RPMI7951 (cell line): ENCODE measurements at regions not wholly inside any gene's neighbourhood (a gene's known extent, or its start where the extent isn't known, plus 50 kb on each side); places are given as distances from the start of the nearest gene placed in this dataset.
A peak's percentile ranks its signal among the peaks of the same experiment; 100 is the strongest.

Experiments used
- DNase-seq: peaks from one replicate; pipeline ENCODE4 v3.0.0-alpha.2; 2012; ENCODE audit warnings: low read depth

DNA sequence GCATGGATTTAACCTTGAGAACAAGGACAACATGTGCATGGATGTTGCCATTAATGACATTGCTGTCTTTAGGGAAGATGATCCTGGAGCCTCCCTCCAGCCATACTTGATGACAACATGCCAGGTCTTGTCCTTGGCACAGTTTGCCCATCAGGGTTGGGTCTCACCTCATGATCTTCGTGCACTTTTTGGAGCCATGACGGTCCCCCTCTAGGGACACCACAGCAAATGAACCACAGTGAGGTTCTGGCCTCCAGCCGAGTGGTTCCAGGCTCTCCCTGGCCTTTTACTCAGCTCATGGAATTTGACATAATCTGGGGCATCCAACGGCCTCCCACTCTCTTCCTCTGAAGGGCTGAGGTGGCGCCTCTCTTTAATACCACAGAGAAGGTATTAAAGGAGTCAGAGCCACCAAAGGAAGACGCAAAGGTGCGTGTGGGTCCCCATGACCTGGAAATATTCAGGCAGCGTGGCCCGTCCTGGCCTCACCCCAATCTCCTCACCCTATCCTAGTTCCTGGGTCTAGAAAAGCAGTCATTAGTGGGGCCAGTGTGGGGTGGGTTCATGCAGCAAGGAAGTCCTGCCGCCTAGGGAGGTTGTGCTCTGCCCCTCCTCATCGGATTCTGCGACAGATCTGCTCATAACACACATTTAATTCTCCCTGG lies 184.8 kb downstream of the CXCL12 start:
- no peak for DNase-seq

DNA sequence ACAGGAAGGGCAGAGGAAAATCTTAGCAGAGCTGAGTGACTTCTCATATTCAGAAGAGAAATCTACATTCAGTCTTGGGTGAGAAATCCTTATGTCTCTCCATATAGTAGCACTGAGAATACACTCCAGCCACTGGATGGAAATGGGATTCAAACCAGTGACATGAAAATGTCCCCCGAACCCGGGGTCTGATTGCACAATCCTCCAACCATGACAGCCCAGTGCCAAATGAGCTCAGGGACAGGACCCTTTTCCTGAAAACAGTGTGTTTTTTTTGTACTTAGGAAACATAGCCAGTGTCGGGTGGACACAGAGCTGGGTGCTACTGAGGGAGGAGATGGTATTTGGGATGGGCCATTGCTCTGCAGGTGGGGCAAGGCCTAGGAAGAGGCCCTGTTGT lies 185.6 kb downstream of the CXCL12 start:
- DNase-seq = no peak

DNA sequence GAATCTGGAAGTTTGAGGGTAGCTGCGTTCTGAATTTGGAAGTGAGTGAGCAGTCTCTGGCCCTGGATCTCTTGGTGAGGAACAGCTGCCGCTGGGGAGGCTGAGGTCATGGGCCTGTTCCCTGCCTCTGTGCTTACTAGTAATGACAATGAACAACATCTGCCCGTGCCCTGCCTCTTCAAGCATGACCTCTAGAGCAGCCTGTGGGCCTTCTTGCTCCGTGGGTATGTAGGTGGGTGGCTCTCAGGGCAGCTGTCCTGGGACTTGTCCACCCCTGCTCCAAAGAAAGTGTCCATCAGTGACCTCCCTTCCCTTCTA lies 186.2 kb downstream of the CXCL12 start:
- no peak for DNase-seq

DNA sequence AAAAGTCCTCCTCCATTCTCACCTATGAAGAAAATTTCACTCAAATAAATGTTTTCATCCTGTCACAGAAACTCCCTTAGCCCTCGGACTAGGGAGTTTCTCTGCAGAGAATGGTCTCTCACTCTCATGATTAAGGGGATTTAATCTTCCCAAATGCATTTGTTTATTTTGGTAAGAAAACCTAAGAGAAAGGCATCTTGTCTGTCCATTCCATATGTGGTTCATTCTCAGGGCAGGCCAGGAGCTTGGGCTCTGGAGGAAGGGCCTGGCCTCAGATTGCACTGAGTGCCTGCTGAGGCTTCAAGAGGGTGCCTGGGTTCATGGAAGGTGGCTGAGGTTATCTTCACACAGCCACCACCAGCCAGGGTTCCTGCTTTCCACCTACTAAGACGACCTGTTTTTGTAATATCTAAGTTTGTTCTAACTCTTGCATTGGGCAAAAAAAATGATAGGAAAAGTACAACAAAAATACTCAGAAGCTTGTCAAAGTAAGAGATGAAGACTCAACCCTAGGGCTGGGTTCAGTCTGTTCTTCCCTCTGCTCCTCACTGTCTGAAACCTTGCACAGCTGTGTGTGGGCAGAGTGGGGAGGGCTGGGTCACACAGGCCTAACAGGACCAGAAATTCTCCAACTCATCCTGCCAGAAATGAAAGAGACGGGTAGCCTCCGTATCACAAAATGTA lies 186.7 kb downstream of the CXCL12 start:
- DNase-seq = peak; percentile 30

DNA sequence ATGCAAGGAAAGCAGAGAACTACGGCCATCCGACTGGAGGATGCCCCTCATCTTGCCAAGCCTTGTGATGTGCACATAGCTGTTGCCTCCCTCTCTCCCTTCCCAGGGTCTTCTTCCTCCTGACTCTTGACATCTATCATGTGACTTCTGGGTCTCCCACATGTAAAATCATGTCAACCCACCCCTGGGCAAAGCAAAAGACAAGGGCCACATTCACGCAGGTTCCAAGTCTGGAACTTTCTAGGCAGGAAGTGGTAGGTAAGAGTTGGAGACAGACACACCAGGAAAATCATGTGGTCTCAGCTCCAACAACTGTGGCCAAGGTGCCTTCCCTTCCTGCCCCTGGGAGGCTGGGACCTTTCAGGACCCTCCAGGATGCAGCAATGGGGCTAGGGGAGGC lies 187.3 kb downstream of the CXCL12 start:
- DNase-seq = no peak

DNA sequence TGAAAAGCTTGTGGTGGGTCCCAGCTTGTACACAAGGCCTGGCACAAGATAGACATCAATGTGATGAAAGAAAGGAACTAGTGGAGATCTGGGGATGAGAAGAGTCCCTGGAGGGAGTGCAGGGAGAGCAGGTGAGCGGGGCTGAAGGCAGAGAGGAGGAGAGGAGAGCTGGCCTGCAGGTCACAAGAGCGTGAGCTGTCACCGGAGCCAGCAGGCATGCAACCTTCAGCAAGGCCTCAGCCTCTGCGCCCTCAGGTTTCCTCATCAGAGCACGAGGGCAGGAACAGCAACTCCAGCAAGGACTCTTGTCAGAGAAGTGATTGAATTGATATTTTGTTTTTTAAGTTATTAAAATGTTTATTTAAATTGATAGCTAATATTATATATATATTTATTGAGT lies 188.6 kb downstream of the CXCL12 start:
- DNase-seq = no peak

DNA sequence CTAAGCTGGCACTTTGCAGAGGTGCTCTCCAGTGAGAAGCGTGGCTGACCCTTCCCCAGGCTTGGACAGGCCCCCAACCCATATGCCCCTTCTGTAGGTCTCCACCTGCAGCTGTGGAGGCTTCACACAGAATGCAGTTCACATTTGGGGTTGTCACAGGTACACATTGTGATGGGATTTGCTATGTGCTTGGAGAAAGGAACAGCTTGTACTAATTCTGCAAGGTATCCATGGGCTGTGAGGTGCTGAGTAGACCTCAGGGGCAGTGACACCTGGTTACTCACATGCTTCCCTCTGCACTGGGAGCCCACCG lies 188.9 kb downstream of the CXCL12 start:
- DNase-seq = no peak

DNA sequence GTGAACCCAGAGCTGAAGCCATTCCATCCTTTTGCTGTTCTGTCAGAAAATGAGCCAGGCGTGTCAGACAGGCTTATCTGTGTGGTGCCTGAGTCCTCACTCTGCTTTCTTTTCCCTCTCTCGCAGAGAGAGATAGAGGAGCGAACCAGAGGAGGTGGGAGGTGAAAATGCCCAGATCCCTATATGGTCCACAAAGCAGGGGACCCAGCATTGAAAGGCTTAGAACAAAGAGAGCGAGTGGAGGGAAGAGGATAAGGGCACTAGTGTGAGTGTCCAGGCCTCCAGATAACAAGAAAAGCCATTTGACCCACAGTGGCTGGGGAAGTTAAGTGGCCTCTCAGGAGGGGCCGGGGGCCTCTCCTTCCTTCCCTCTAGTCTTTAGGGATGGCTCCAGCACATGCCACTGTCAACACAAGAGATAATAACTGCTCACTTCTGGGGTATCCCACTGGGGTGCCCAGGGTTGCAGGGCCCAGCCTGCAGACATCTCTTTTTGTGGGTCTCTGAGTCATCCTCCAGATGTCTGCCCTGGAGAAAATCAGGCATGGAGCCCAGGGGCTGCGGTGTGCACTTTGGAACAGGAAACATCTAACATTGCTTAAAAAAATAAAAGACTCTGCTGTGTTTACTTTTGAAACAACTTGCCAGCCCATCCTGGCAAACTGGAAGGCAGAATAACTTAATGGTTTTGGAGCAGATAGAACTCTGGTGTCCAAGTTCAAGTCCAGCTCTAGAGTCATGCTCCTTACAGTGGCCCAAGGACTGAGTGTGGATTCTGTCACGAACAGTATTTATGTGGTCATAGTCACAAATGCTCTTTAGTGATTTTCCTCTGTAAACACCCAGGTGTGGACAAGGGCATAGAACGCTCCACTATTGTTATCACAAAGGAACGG lies 189.5 kb downstream of the CXCL12 start:
- DNase-seq = peak; percentile 97

DNA sequence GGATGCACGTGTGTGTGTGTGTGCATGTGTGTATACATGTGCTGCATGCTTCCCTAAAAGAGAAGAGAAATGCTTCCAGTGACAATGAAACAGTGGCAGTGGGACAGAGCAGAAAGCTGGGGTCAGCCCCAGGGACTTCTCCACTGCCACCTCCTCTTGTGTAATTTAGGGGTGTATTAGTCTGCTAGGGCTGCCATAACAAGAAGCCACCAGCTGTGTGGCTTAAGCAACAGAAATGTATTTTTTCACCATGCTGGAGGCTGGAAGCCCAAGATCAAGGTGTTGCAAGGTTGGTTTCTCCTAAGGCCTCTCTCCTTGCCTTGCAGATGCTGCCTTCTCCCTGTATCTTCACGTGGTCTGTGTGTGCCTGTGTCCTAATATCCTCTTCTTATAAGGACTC lies 190.5 kb downstream of the CXCL12 start:
- DNase-seq = no peak

DNA sequence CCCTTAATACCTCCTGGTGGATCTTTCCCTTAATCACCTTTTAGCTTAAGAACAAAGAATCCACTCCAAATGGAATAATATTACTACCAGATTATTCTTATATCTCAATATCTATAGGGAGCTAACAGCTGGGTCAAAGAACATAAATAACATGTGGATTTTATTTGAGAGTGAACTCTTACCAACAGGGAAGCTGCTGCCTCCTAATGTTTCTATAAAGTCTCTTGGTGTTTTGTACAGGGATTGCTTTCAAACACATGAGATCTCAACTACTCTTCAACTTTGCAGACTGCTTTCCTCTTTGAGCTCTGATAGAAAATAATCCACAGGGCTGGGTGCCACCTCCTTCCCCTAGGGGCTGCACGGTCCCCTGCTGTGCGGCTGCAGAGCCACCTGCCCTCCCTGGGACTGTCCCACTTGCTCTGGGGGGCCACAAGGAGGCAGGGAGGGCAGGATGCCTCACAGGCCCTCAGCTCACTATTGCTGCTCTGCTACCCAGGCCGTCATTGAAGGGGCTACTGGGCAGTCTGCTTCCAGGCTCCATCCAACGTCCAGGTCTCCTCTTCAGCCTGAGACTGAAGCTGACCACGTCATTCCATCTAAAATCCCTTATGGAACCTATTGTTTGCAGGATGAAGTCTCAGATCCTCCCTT lies 191.2 kb downstream of the CXCL12 start:
- DNase-seq = no peak

DNA sequence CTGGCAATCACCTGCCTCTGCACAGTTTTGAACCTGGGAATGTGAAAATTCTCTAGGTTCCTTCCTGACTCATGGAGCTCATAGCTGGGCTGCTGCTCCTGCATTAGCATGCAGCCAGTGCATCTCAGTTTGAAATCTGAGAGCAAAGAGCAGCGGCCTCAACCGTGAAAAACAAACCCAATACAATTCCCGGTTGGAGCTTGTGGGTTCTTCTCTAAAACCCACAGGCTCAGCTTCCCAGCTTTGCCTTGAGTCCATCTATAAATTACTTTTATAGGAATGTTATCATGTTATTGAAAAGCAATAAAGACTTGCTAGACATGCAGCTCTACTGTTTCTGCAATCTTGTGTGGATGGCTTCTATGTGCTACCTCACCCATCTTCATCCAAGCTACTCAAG lies 191.7 kb downstream of the CXCL12 start:
- DNase-seq = peak; percentile 25

DNA sequence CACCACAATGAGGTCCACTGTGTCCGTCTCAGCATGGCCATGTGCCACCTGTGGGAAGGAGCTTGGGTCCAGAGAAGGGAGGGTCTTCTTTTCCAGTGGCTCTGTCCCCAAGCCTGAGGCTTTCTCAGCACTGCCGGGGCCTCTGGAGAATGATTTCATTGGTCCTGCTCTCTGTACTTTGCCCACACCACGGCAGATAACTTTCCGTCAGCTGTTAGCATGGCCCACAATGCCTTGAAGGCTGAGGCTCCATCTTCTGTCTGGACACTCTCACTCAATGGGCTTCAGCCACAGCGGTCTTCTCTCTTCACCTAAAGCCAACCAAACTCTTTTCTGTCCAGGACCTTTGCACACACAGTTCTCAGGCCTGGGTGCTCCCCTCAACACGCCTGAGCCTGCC lies 192.5 kb downstream of the CXCL12 start:
- DNase-seq = no peak

DNA sequence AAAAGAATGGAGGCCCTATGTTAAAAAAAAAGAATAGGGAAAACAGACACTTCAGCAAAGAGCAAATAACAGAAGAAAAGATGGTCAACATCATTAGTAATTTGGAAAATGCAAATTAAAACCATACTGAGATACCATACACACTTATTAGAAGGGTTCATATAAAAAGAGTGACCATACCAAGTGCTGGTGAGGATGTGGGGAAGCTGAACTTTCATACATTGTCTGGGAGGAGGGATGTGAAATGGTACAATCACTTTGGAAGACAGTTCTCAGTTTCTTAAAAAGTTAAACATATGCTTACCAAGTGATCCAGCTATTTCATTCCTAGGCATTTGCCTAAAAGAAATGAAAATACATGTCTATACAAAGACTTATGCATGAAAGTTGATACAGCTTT lies 194.4 kb downstream of the CXCL12 start:
- no peak for DNase-seq

DNA sequence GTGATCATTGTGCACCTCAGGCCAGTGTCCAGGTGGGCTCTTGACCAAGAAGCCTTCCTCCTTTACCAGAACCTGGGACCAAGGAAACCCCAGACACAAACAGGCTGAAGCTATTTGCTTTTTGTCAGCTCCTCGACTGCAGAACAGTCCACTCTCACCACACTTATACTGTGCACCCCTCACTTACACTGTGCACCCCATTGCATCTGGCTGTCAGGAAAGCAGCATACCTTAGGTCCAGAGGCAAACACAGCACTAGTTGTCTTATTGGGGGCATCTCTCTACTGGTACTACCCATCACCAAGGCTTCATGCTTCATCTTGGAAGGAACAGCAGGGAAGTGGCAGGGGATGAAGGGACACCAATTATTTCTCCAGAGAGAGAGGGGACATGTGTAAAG lies 198.1 kb downstream of the CXCL12 start:
- DNase-seq = no peak

DNA sequence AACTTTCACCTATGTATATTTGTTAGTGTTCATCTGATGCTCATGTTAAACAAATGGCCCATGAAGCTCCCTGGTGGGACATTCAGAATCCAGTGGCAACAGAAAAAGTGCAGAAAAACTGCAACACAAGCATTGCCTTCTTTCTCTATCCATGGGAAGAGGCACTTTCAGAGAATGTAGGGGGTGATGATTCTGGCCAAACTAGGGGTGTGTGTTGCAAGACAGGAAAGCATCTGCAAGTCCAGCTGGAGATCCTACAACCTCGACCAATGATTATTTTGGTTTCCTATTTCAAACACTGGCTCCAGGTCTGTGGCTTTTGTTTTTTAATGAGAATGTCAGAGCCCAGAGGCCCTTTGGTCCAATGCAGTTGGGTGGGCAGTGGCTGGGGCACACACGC lies 198.7 kb downstream of the CXCL12 start:
- peak; percentile 91 for DNase-seq

DNA sequence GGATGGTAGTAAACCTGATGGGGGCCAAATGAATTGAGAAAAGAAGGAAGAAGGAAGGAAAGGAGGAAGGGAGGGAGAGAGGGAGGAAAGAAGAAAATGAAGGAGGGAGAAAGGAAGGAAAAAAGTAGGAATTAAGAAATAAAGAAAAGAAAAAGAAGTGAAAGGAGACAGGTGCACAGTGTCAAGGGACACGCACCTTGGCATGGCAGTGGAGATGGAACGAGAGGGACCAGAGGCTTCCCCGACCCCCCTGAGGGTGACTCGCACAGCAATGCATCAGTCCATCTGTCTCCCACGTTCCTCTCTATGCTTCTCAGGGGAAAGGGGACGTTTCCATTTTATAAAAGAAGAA lies 199.6 kb downstream of the CXCL12 start:
- no peak for DNase-seq

DNA sequence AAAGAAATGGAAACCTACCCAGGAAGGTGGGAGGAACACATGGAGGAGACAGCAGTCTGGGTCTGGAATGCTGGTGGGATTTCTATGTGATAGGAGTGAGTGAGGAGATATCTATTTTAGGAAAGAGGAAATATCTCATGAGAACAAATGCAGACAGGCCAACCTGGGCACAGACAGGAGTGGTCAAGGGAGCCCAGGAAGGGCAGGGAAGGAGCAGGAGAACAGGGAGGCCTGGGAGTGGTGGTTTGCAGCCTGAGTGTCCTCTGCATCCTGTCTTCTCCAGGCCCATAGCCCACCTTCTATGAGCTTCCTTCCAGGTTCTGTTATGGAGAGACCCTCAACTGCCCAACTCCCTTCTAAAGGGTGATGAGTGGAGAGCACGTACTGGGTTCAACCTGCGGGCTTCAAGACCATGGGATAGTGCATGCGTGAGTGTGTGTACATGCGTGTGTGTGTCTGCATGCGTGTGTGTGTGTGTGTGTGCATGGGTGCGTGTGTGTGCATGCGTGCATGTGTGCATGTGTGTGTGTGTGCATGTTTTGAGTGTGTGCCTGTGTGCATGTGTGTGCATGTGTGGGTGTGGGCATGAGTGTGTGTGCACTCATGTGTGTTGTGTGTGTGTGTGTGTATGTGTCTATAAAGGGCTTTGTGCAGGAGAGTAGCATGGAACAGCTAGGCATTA lies 200.1 kb downstream of the CXCL12 start:
- DNase-seq = no peak

DNA sequence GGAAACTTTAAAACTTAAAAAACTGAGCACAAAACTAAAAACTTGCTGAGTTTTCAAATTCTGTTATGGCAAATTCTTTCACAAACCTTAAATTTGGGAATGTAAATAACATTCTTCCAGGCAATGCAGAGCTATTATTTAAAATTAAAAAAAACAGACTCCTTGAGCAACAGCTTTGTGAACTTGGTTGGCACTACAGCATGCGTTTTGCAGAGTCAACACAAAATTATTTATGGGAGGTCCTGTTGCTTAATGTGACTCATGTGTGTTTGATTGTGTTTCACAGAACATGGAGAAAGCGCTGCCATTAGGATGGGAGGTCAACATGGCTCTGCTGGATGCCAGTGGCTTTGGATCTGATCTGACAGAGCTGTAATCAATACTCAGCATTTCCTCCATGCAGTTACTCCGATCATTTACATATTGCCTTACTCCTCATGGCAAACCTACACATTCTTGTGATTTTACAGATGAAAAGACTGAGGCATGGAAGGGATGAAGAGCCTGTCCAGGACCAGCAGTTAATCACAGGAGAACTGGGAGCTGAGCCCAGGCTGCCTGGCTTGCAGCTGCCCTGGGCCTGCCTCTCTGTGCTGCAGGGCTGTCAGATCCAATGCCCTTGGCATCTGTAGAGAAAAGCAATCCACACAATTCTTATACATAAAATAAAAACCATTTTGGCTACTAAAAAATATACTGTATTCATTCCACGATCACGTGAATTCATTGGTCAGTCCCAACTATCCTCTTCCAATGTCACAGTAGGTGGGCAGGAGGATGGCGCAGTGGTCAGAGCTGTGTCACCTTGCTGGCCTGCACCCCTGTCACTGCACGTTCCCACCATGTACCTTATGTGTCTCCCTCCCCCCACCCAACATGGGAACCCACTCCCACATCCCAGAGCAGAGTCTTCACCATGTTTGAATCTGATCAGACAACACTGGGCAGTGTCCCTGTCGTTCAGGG lies 200.9 kb downstream of the CXCL12 start:
- peak; percentile 53 for DNase-seq

DNA sequence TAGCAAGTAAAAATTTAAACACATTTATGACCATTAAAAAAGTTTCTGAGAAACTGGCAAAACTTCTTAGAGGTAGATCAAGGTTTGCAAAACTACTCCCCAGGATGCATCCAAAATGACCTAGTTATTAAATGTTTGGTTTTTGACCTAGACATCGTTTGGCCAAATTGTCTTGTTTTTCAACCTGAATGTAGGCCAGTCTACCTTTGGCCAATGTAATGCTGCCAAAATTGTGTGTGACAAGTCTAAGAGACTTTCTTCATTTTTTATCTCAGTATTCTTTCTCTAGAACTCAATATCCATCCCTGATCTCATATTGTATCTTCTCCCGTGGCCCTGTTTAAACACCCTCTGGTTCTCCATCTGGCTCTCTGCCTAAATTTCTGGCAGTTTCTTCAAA lies 202.0 kb downstream of the CXCL12 start:
- DNase-seq = no peak

DNA sequence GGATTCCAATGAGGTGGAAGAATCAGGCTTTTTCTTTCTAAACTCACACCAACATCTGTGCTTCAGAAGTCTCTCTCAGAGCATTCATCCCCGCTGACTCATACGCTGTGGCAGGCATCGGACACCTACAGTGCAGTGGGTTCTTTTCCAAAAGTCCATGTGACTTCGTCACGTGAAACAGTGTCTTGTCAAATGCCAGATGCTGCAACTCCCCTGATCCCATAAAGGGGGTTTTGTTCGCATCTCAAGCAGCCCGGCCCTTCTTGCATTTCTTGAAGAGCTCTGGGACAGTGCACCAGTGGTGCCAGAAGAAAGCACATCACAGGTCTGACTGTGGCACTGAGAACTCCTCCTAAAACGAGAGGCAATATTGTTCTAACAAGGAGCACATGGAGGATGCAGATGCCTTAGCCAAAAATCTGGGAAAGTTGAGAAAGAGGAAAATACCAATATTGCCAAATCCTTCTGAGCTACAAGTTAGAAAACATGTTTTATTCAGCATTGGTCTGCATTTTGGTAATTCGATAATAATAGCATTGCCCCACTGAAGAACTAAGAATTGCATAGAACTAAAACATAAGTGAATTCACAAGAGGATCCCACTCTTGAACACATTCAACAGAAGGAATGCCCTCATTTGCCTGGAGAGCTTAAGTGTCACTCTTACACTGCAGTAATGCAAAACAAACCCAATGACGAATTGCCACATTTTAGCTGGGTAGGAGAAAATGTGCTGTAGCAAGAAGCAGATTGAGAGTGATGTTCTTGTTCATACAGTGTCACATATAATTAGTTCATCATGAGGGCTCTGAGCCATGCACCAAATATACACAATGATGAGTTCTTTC lies 204.4 kb downstream of the CXCL12 start:
- DNase-seq = peak; percentile 99
